Neutrophil (primary cell): ENCODE measurements at regions not wholly inside any gene's neighbourhood (a gene's known extent, or its start where the extent isn't known, plus 50 kb on each side); places are given as distances from the start of the nearest gene placed in this dataset.

Experiments used
- H3K27ac ChIP-seq: fragments of 200-600 bp; sonication (generic); 2 replicates; pipeline ENCODE4 v1.5.1; 2016; ENCODE audit warnings: mild to moderate bottlenecking, moderate library complexity
- H3K27me3 ChIP-seq: fragments of 200-600 bp; sonication (generic); 2 replicates; pipeline ENCODE4 v1.6.0; 2016; ENCODE audit warnings: mild to moderate bottlenecking
- H3K36me3 ChIP-seq: fragments of 200-600 bp; sonication (generic); 2 replicates; pipeline ENCODE4 v1.5.1; 2017
- H3K4me1 ChIP-seq, 2 experiments: fragments of 200-600 bp in 1 of 2; sonication (generic) in 1 of 2; 1 replicate in 1 of 2; 2 replicates in 1 of 2; pipeline versions ENCODE4 v1.5.1 to v1.6.1; 2013 to 2016; ENCODE audit warnings: low read depth in 1 of 2, low read length in 1 of 2, mild to moderate bottlenecking in 1 of 2, moderate library complexity in 1 of 2; ENCODE audit not compliant: control insufficient read depth in 1 of 2, insufficient read depth in 1 of 2
- H3K4me3 ChIP-seq, 2 experiments: fragments of 200-600 bp in 1 of 2; sonication (generic) in 1 of 2; 1 replicate in 1 of 2; 2 replicates in 1 of 2; pipeline ENCODE4 v1.5.1; 2013 to 2016; ENCODE audit warnings: low read depth in 1 of 2, low read length in 1 of 2, mild to moderate bottlenecking in 1 of 2, moderate library complexity in 1 of 2
- H3K9me3 ChIP-seq: fragments of 200-600 bp; sonication (generic); 2 replicates; pipeline ENCODE4 v1.5.1; 2016
- TF ChIP-seq, protein P1 (sequence below): fragments of 200-600 bp; sonication (generic); IDR thresholded peaks from 2 replicates; pipeline ENCODE4 v1.5.1; 2016; ENCODE audit warnings: antibody characterized with exemption

DNA sequence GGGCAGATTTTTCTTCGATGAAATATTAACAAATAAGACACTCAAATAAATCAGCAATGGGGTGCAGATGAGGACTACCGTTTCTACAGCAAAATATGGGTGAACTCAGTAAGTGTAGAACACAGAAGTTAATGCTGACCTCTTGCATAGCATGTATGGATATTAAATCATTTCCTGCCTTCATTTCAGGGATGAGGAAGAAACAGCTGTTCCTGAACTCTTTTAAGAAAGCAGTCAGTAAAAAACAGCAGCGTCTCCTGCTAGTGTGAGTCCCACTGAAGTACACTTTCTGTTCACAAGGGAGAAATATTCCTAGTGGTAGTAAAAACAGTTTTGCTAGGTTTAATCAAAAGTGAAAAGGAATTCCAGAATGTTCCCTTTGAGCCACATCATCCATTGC lies 379.0 kb downstream of the ZEB2 start:
- H3K9me3 ChIP-seq, result no peaks in the 10 kb centered on the region
- H3K36me3 ChIP-seq, result peaks cover 2% of the 10 kb centered on the region
- peaks cover 8 to 25% of the 10 kb centered on the region in 2 experiments for H3K4me1 ChIP-seq
- TF ChIP-seq, protein P1, sequence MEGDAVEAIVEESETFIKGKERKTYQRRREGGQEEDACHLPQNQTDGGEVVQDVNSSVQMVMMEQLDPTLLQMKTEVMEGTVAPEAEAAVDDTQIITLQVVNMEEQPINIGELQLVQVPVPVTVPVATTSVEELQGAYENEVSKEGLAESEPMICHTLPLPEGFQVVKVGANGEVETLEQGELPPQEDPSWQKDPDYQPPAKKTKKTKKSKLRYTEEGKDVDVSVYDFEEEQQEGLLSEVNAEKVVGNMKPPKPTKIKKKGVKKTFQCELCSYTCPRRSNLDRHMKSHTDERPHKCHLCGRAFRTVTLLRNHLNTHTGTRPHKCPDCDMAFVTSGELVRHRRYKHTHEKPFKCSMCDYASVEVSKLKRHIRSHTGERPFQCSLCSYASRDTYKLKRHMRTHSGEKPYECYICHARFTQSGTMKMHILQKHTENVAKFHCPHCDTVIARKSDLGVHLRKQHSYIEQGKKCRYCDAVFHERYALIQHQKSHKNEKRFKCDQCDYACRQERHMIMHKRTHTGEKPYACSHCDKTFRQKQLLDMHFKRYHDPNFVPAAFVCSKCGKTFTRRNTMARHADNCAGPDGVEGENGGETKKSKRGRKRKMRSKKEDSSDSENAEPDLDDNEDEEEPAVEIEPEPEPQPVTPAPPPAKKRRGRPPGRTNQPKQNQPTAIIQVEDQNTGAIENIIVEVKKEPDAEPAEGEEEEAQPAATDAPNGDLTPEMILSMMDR, result no peak
- H3K27me3 ChIP-seq, result no peaks in the 10 kb centered on the region
- no peak overlapping the region for H3K4me3 ChIP-seq
- H3K27ac ChIP-seq, result no peak overlapping the region

- peak overlapping the region; percentile 67 for H3K27ac ChIP-seq
Measured at GRCh38 chr2:144137705-144138428, 382.1 kb downstream of the ZEB2 start.

GRCh38 chr2:144137272-144137671 lies 382.6 kb downstream of the ZEB2 start:
- Histone ChIP-seq H3K9me3 (no peaks in the 10 kb centered on the region), H3K4me1 (peaks cover 6 to 22% of the 10 kb centered on the region in 2 experiments), H3K27me3 (no peaks in the 10 kb centered on the region), H3K27ac (no peak overlapping the region), H3K36me3 (peaks cover 5% of the 10 kb centered on the region), H3K4me3 (no peak overlapping the region)
- TF ChIP-seq, protein P1, result no peak

More at GRCh38 chr2:144137705-144138428, 382.1 kb downstream of the ZEB2 start:
- peaks cover 5% of the 10 kb centered on the region for H3K36me3 ChIP-seq
- no peak overlapping the region for H3K4me3 ChIP-seq
- no peaks in the 10 kb centered on the region for H3K9me3 ChIP-seq
- peaks cover 6 to 22% of the 10 kb centered on the region in 2 experiments for H3K4me1 ChIP-seq
- no peaks in the 10 kb centered on the region for H3K27me3 ChIP-seq
- TF ChIP-seq, protein P1, result no peak

- Histone ChIP-seq H3K36me3 (peaks cover 5% of the 10 kb centered on the region), H3K4me3 (no peak overlapping the region), H3K27me3 (no peaks in the 10 kb centered on the region), H3K9me3 (no peaks in the 10 kb centered on the region), H3K27ac (no peak overlapping the region), H3K4me1 (peaks cover 6 to 22% of the 10 kb centered on the region in 2 experiments)
- TF ChIP-seq, protein P1, result no peak
Measured at GRCh38 chr2:144136297-144137010, 383.5 kb downstream of the ZEB2 start.

- TF ChIP-seq, protein P1, result no peak
- Histone ChIP-seq H3K9me3 (no peaks in the 10 kb centered on the region), H3K36me3 (peaks cover 5% of the 10 kb centered on the region), H3K4me1 (peaks cover 6 to 16% of the 10 kb centered on the region in 2 experiments), H3K27me3 (no peaks in the 10 kb centered on the region), H3K4me3 (no peak overlapping the region), H3K27ac (peak overlapping the region; percentile 28)
Measured at GRCh38 chr2:144133936-144134665, 385.8 kb downstream of the ZEB2 start.
